ENCODE measurements at regions not wholly inside any gene's neighbourhood (a gene's known extent, or its start where the extent isn't known, plus 50 kb on each side); places are given as distances from the start of the nearest gene placed in this dataset.

DNA sequence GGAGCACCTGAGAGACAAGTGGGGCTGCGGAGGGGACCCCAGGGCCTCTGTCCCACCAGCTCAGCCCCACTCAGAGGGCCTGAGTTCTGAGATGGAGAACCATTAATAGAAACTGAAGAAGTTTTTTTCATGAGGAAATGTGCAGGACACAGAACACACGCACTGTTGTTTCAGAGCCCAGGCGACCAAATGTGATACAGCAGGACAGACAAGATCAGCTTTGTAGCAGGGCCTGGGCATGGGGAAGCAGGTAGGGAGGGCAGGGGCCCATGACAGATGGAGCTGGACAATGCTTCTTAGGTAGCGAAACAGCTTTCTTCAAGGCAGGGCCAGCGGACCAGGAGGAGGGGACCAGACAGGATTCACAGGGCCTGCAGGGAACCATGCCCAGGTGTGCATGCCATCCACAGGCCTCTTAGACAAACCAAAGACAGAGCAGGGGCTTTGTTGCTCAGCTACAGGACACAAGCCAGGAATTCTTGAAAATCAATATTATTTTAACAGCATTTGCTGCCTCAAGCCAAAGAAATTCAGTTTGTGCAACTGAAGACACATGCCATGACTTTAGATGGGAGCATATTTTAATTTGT lies 252.8 kb upstream of the GYPC start:
- no peak for DNase-seq (ENCODE audit: low read depth)

- no peak for DNase-seq (ENCODE audit: low read depth)
These were observed 249.7 kb upstream of the GYPC start for GRCh38 chr2:126406267-126406666.

GRCh38 chr2:126408671-126409070 lies 247.3 kb upstream of the GYPC start:
- no peak for DNase-seq (ENCODE audit: low read depth)

- DNase-seq (ENCODE audit: low read depth) = no peak
These were observed 246.1 kb upstream of the GYPC start for GRCh38 chr2:126409850-126410249.

DNA sequence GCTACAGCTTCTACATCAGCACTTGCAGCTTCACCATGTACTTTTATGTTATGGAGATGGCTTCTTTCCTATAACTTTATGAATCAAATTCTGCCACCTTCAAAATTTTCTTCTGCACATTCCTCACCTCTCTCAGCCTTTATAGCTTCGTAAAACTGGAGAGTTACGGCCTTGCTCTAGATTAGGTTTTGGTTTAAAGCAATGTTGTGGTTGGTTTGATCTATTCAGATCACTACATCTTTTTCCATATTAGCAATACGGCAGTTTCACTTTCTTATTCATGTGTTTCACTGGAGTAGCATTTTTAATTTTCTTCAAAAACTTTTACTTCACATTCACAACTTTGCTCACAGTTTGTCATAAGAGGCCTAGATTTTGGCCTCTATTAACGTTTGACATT lies 242.9 kb upstream of the GYPC start:
- no peak for DNase-seq (ENCODE audit: low read depth)

GRCh38 chr2:126419403-126419802 lies 236.6 kb upstream of the GYPC start:
- no peak for DNase-seq (ENCODE audit: low read depth)

- DNase-seq (ENCODE audit: low read depth) = no peak
These were observed 230.0 kb upstream of the GYPC start for GRCh38 chr2:126425943-126426342.

GRCh38 chr2:126429103-126429502 lies 226.9 kb upstream of the GYPC start:
- DNase-seq (ENCODE audit: low read depth) = no peak

- DNase-seq (ENCODE audit: low read depth) = no peak
These were observed 224.8 kb upstream of the GYPC start for GRCh38 chr2:126431136-126431535.

- no peak for DNase-seq (ENCODE audit: low read depth)
These were observed 219.5 kb upstream of the GYPC start for GRCh38 chr2:126436411-126436810.

GRCh38 chr2:126437016-126437415 lies 218.9 kb upstream of the GYPC start:
- no peak for DNase-seq (ENCODE audit: low read depth)

DNA sequence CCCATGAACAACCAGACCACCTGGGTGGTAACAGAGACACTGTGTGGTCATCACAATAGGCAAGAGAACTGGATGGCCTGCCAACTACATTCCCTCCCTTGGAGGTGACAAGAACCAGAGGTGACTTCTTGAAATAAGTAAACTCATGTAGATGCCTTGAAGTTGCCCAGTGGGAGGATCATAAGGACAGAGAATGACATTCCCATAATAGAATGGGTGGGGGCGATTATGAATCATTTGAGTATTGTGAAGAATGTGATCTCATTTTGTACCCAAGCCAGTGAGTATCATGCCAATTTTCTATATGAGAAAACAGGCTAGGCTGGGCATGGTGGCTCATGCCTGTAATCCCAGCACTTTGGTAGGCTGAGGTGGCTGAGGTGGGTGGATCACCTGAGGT lies 211.4 kb upstream of the GYPC start:
- no peak for DNase-seq (ENCODE audit: low read depth)

- DNase-seq (ENCODE audit: low read depth) = no peak
These were observed 209.8 kb upstream of the GYPC start for GRCh38 chr2:126446106-126446695.

- DNase-seq (ENCODE audit: low read depth) = no peak
These were observed 207.3 kb upstream of the GYPC start for GRCh38 chr2:126448611-126449010.

DNA sequence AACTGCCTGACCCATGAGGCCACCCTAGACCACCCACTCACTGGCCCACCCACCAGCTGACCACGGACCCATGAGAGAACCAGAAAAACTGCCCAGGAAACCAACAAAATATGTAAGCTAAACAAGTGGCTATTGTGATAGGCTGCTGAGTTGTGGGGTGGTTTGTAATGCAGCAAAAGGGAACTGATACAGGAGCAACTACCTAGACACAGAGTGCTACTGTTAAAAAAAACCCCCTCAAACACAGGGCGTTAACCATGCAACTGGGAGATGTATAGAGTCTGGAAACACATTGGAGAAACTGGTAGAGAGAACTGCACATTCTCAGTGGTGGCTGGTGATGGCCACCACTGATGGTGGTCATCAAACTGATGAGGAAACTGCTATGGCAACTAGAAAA lies 206.3 kb upstream of the GYPC start:
- DNase-seq (ENCODE audit: low read depth) = no peak

GRCh38 chr2:126463892-126464674 lies 191.9 kb upstream of the GYPC start:
- no peak for DNase-seq (ENCODE audit: low read depth)

GRCh38 chr2:126467367-126468054 lies 188.4 kb upstream of the GYPC start:
- no peak for DNase-seq (ENCODE audit: low read depth)

GRCh38 chr2:126475031-126475430 lies 180.9 kb upstream of the GYPC start:
- no peak for DNase-seq (ENCODE audit: low read depth)

- DNase-seq (ENCODE audit: low read depth) = no peak
These were observed 179.3 kb upstream of the GYPC start for GRCh38 chr2:126476691-126477090.

DNA sequence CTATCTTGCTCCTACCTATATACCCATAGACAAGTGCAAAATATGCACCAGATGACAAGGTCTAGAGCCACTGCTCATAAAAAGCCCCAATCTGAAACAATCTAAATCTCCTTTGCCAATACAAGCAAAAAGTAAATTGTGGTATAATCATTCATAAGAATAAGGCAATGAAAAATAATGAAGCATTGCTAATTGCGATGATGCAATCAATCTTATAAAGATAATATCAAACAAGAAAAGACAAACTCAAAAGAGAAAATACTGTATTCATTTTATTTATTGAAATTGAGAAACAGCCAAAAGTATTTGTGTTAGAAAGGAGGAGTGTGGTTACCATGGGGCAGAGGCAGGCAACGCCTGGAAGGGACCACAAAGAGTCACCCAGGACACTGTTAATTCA lies 175.9 kb upstream of the GYPC start:
- no peak for DNase-seq (ENCODE audit: low read depth)

DNA sequence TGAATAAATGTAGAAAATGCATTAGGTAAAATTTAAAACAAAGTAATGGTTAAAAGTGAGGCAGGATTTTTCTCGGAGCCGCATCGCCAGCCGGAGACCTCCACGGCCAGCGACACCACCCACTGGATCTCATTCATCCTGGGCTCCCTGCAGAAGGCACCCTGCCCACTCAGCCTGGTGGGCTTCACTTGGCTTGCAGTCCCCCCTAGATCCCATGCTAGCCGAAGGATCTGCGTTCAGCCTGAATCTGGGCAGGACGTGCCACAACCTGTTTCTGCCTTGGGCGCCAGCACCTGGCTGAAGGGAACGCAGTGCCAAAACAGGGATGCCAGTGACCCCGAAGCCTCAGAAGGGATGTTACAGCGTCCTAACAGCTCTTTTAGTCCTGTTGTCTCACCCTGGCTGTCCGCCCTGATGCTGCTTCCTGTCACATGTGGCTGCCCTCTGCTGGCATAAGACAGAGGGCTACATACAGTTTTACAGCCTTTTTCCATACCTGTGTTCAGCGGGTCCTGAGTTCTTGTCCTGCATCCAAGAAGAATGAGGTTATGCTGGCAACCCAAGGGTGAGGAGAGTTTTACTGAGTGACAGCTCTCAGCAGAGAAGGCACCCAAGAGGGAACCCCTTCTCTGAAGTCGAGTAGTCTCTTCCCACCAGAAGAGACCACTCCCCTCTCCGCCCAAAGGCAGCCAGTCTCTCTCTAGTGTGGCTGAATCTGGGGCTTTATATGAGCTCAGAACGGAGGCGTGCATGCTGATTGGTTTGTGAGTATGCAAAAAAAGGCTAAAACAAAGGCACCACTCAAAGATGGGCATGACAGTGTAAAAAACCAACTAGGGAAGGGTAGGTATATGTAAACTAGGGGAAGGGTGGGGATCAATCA lies 173.1 kb upstream of the GYPC start:
- no peak for DNase-seq (ENCODE audit: low read depth)

DNA sequence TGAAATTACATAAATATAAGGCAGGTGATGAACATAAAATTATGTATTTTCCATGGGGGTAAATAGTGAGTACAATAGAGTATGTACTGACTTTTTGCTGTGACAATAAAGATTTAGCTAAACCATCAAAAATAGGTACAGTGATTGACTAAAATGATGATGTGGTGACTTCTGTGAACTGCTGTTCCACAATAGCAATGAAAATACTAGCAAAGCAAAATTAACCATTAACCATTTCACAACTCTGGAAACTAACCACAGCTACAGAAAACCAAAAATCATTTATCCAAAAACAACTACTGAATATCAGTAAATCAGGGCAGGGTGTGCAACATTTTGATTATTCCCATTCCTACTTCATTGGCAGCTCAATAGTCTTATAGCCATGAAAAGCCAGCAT lies 161.4 kb upstream of the GYPC start:
- no peak for DNase-seq (ENCODE audit: low read depth)
